ENCODE measurements at regions not wholly inside any gene's neighbourhood (a gene's known extent, or its start where the extent isn't known, plus 50 kb on each side); places are given as distances from the start of the nearest gene placed in this dataset.
"Not testable (repeated sequence)": the region's sequence is repeated elsewhere in the genome, so short reads cannot be mapped to it uniquely, and the experiment has no call there.

DNA sequence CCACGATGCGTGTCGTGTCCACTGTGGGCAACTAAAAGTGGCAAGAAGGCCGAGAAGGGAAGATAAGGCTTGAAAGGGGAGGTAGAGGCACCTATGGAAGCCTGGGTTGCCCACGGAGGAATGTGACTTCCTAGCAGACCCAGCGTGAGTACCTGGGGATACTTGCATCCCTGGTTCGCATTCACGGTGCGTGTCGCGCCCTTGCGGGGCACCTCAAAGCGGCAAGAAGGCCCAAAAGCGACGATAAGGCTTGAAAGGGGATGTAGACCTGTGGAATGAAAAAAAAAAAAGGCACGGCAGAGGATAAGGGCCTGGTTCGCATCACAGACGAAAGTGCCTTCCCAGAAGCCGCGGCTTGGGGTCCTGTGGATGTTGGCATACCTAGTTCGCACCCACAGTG is 282.9 kb downstream of the ALG10 start:
- no peak for DNase-seq

DNA sequence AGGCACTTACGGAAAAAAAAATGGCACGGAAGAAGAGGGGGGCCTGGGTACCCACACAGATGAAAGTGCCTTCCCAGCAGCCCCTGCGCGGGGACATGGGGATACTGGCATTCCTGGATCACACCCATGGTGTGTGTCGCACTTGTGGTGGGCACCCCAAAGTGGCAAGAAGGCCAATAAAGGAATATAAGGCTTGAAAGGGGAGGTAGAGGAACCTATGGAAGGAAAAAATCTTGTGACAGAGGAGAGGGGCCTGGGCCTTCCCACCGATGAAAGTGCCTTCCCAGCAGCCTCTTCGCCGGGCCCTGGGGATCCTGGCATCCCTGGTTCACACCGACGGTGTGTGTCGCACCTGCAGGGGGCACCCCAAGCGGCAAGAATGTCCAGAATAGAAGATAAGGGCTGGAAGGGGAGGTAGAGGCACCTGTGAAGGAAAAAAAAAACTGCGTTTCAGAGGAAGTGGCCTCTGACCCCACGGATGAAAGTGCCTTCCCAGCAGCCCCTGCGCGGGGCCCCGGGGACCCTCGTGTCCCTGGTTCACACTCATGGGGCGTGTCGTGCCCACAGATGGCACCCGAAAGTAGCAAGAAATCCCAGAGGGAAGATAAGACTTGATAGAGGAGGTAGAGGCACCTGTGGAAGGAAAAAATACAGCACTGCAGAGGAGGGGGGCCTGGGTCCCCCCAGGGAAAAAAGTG is 284.0 kb downstream of the ALG10 start:
- DNase-seq = no peak

GRCh38 chr12:34309806-34310804 is 287.8 kb downstream of the ALG10 start:
- DNase-seq = not testable (repeated sequence)

- DNase-seq = no peak
These were observed 289.0 kb downstream of the ALG10 start for GRCh38 chr12:34311337-34311736.

DNA sequence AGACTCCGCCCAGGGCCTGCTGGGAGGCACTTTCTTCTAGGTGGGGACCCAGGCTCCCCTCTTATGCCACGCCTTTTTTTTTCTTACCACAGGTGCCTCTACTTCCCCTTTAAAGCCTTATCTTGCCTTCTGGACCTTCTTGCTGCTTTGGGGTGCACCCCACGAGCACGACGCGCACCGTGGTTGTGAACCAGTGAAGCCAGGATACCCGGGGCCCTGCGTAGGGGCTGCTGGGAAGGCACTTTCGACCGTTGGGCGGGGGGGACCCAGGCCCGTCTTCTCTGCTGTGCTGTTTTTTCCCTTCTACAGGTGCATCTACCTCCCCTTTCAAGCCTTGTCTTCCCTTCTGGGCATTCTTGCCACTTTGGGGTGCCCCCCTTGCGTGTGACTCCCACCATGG is 305.4 kb downstream of the ALG10 start:
- DNase-seq = no peak

GRCh38 chr12:34333337-34333736 is 311.0 kb downstream of the ALG10 start:
- no peak for DNase-seq

GRCh38 chr12:34334538-34334937 is 312.2 kb downstream of the ALG10 start:
- DNase-seq = no peak

- DNase-seq = no peak
These were observed 312.9 kb downstream of the ALG10 start for GRCh38 chr12:34334953-34335743.

GRCh38 chr12:34335819-34336262 is 313.5 kb downstream of the ALG10 start:
- no peak for DNase-seq

DNA sequence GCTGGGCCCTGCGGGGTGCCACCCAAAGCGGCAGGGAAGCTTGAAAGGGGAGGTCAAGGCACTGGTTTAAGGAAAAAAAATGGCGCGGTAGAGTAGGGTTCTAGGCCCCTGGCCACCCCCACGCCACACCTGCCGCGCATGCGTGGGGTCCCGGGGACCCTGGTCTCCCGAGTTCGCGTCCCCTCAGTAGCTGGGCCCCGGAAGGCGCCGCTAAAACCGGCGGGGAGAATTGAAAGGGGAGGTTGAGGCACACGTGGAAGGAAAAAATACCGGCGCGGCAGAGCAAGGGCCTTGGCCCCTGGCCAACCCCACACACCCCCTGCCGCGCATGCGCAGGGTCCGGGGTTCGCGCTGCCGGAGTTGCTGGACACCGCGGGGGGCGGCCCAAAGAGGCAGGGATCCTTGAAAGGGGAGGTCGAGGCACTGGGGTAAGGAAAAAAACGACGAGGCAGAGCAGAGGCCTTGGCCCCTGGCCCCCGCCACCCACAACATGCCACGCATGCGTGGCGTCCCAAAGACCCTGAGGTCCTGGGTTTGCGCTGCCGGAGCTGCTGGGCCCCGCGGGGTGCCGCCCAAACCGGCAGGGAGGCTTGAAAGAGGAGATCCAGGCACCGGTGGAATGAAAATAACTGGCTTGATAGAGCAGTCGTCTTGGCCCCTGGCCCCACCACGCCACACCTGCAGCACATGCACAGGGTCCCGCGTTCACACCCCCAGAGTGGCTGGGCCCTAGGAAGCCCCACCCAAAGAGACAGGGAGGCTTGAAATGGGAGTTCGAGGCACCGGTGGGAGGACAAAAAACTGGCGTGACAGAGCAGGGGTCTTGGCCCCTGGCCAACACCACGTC is 314.5 kb downstream of the ALG10 start:
- DNase-seq = no peak

GRCh38 chr12:34338751-34339150 is 316.5 kb downstream of the ALG10 start:
- DNase-seq = no peak

- DNase-seq = no peak
These were observed 317.6 kb downstream of the ALG10 start for GRCh38 chr12:34339922-34340321.

DNA sequence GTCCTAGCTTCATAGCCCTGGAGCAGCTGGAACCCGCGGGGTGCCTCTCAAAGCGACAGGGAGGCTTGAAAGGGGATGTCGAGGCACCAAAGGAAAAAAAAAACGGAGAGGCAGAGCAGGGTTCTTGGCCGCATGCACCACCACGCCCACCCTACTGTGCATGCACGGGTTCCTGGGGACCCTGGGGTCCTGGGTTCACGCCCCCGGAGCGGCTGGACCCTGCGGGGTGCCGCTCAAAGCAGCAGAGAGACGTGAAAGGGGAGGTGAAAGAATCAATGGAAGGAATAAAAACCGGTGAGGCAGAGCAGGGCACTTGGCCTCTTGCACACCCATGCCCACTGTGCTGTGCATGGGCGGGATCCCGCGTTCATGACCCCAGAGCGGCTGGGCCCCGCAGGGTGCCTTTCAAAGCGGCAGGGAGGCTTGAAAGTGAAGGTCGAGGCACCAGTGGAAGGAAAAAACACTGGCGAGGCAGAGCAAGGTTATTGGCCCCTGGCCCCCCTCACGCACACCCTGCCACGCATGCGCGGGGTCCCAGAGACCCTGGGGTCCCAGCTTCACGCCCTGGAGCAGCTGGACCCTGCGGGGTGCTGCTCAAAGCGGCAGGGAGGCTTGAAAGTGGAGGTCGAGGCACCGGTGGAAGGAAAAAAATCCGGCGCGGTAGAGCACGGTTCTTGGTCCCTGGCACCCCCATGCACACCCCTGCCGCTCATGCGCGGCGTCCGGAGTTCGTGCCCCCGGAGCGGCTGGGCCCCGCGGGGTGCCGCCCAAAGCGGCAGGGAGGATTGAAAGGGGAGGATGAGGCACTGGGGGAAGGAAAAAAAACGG is 318.5 kb downstream of the ALG10 start:
- DNase-seq = no peak

- DNase-seq = no peak
These were observed 319.1 kb downstream of the ALG10 start for GRCh38 chr12:34341362-34341733.

DNA sequence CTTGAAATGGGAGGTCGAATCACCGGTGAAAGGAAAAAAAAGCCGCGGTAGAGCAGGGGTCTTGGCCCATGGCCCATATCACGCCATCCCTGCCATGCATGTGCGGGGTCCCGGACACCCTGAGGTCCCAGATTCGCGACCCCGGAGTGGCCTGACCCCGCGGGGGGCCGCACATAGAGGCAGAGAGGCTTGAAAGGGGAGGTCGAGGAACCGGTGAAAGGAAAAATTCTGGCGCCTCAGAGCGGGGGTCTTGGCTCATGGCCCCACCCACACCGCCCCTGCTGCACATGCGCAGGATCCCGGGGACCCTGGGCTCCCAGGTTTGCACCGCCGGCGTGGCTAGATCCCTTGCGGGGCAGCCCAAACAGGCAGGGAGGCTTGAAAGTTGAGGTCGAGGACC is 319.8 kb downstream of the ALG10 start:
- DNase-seq = no peak

- no peak for DNase-seq
These were observed 321.0 kb downstream of the ALG10 start for GRCh38 chr12:34343345-34343744.

DNA sequence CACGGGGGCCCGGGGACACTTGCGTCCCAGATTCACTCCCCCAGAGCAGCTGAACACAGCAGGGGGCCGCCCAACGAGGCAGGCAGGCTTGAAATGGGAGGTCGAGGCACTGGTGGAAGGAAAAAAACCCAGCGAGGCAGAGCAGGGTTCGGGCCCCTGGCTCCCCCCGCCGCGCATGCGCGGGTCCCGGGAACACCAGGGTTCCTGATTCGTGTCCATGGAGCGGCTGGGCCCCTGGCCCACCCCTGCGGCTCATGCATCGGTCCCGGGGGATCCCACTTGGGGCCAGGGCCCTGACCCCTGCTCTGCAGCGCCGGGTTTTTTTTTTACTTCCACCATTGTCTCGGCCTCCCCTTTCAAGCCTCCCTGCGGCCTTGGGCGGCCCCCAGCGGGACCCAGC is 321.5 kb downstream of the ALG10 start:
- DNase-seq = no peak

- DNase-seq = no peak
These were observed 322.7 kb downstream of the ALG10 start for GRCh38 chr12:34344851-34345522.

- no peak for DNase-seq
These were observed 323.5 kb downstream of the ALG10 start for GRCh38 chr12:34345801-34346200.

DNA sequence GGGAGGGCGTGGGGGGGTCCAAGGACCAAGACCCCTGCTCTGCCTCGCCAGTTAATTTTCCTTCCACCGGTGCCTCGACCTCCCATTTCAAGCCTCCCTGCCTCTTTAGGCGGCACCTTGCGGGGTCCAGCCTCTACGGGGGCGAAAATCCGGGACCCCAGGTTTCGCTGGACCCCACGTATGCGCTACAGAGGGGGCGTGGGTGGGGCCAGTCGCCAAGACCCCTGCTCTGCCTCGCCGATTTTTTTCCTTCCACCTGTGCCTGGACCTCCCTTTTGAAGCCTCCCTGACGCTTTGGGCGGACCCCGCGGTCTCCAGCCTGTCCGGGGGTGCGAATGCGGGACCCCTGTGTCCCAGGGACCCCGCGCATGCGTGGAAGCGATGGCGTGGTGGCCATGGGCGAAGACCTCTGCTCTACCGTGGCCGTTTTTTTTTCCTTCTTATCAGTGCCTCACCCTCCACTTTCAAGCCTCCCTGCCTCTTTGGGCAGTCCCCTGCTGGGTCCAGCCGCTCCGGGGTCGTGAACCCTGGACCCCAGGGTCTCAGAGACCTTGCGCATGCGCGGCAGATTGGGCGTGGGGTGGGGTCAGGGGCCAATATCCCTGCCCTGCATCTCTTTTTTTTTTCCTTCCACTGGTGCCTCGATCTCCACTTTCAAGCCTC is 324.2 kb downstream of the ALG10 start:
- no peak for DNase-seq
